Spinal cord (tissue), 9 donors: ENCODE measurements at regions not wholly inside any gene's neighbourhood (a gene's known extent, or its start where the extent isn't known, plus 50 kb on each side); places are given as distances from the start of the nearest gene placed in this dataset.

ENCODE experiments used
- DNase-seq, 6 donors: peaks; one replicate each; pipeline versions ENCODE4 v3.0.0 to v3.0.0-alpha.2; 2013 to 2015; ENCODE audit warnings: low spot score in 6 of 6, low read depth in 4 of 6
- H3K27ac ChIP-seq: one replicate; pipeline ENCODE4 v1.5.1; 2013; ENCODE audit warnings: low read depth, low read length, control low read depth
- H3K27me3 ChIP-seq: one replicate; pipeline ENCODE4 v1.6.1; 2013; ENCODE audit warnings: low read length; ENCODE audit not compliant: control insufficient read depth, insufficient read depth
- H3K36me3 ChIP-seq: one replicate; pipeline ENCODE4 v1.6.1; 2013; ENCODE audit warnings: low read length; ENCODE audit not compliant: control insufficient read depth, insufficient read depth
- H3K4me1 ChIP-seq: one replicate; pipeline ENCODE4 v1.6.1; 2013; ENCODE audit warnings: low read length; ENCODE audit not compliant: control insufficient read depth, insufficient read depth
- H3K4me3 ChIP-seq: one replicate; pipeline ENCODE4 v1.5.1; 2013; ENCODE audit warnings: low read depth, low read length, control low read depth
- H3K9me3 ChIP-seq: one replicate; pipeline ENCODE4 v1.6.1; 2013; ENCODE audit warnings: low read length; ENCODE audit not compliant: control insufficient read depth, insufficient read depth
- WGBS: methylation state at CpG from one replicate; pipeline ENCODE4 v1.1.5; 2013; ENCODE audit warnings: missing lambda C conversion rate; ENCODE audit not compliant: insufficient coverage; 5-methylcytosine and 5-hydroxymethylcytosine counted together
- donor health status: healthy.

- peak in 1 of 6 donors; percentile 8 for DNase-seq
- WGBS, result no CpG with 5 or more reads among the region's 1 CpG
These were observed 301.9 kb upstream of the PRKCQ start for GRCh38 chr10:6881987-6882386.

GRCh38 chr10:6877722-6878392, 297.8 kb upstream of the PRKCQ start:
- Histone ChIP-seq H3K27me3 (no peaks in the 10 kb centered on the region), H3K4me1 (peaks cover 10% of the 10 kb centered on the region), H3K4me3 (no peak overlapping the region), H3K9me3 (no peaks in the 10 kb centered on the region), H3K36me3 (no peaks in the 10 kb centered on the region), H3K27ac (no peak overlapping the region)
- peak in 4 of 6 donors; percentile 21 to 82 (median 46) for DNase-seq
- WGBS, result 15% methylated on average over 10 of the region's 11 CpGs

More at GRCh38 chr10:6881987-6882386, 301.9 kb upstream of the PRKCQ start:
- Histone ChIP-seq H3K27ac (no peak overlapping the region), H3K27me3 (no peaks in the 10 kb centered on the region), H3K36me3 (no peaks in the 10 kb centered on the region), H3K4me1 (peaks cover 8% of the 10 kb centered on the region), H3K9me3 (no peaks in the 10 kb centered on the region), H3K4me3 (no peak overlapping the region)

GRCh38 chr10:6877336-6877721, 297.3 kb upstream of the PRKCQ start:
- Histone ChIP-seq H3K27ac (no peak overlapping the region), H3K4me1 (peaks cover 10% of the 10 kb centered on the region), H3K36me3 (no peaks in the 10 kb centered on the region), H3K27me3 (no peaks in the 10 kb centered on the region), H3K9me3 (no peaks in the 10 kb centered on the region), H3K4me3 (no peak overlapping the region)
- 30% methylated on average over 9 of the region's 12 CpGs for WGBS
- DNase-seq, result peak in 2 of 6 donors; percentile 27 to 65

GRCh38 chr10:6875269-6875865, 295.3 kb upstream of the PRKCQ start:
- H3K9me3 ChIP-seq, result no peaks in the 10 kb centered on the region
- DNase-seq, result peak in 1 of 6 donors; percentile 76
- 86% methylated on average over 2 of the region's 7 CpGs for WGBS

GRCh38 chr10:6871128-6871527, 291.1 kb upstream of the PRKCQ start:
- H3K36me3 ChIP-seq, result no peaks in the 10 kb centered on the region
- H3K9me3 ChIP-seq, result no peaks in the 10 kb centered on the region
- no peaks in the 10 kb centered on the region for H3K4me1 ChIP-seq
- no peak overlapping the region for H3K4me3 ChIP-seq
- no peak overlapping the region for H3K27ac ChIP-seq
- no peak for DNase-seq
- no peaks in the 10 kb centered on the region for H3K27me3 ChIP-seq
- WGBS, result 92% methylated on average over 7 of the region's 10 CpGs

More at GRCh38 chr10:6875269-6875865, 295.3 kb upstream of the PRKCQ start:
- H3K27ac ChIP-seq, result no peak overlapping the region
- H3K4me1 ChIP-seq, result peaks cover 10% of the 10 kb centered on the region
- no peak overlapping the region for H3K4me3 ChIP-seq
- H3K27me3 ChIP-seq, result no peaks in the 10 kb centered on the region
- H3K36me3 ChIP-seq, result no peaks in the 10 kb centered on the region

- Histone ChIP-seq H3K4me1 (no peaks in the 10 kb centered on the region), H3K27ac (no peak overlapping the region), H3K36me3 (no peaks in the 10 kb centered on the region), H3K4me3 (no peak overlapping the region), H3K27me3 (no peaks in the 10 kb centered on the region), H3K9me3 (no peaks in the 10 kb centered on the region)
- 40% methylated on average over 1 of the region's 6 CpGs for WGBS
- peak in 2 of 6 donors; percentile 10 to 15 for DNase-seq
These were observed 288.1 kb upstream of the PRKCQ start for GRCh38 chr10:6868036-6868725.

- no peaks in the 10 kb centered on the region for H3K4me1 ChIP-seq
- WGBS, result 85% methylated on average over 1 of the region's 2 CpGs
- no peak overlapping the region for H3K4me3 ChIP-seq
- no peaks in the 10 kb centered on the region for H3K27me3 ChIP-seq
- no peak for DNase-seq
- no peak overlapping the region for H3K27ac ChIP-seq
- H3K36me3 ChIP-seq, result no peaks in the 10 kb centered on the region
- no peaks in the 10 kb centered on the region for H3K9me3 ChIP-seq
These were observed 286.7 kb upstream of the PRKCQ start for GRCh38 chr10:6866757-6867156.

- 100% methylated on average over 2 of the region's 6 CpGs for WGBS
- no peaks in the 10 kb centered on the region for H3K4me1 ChIP-seq
- H3K9me3 ChIP-seq, result no peaks in the 10 kb centered on the region
- no peak overlapping the region for H3K27ac ChIP-seq
- DNase-seq, result no peak
- no peaks in the 10 kb centered on the region for H3K36me3 ChIP-seq
- no peak overlapping the region for H3K4me3 ChIP-seq
- no peaks in the 10 kb centered on the region for H3K27me3 ChIP-seq
These were observed 284.1 kb upstream of the PRKCQ start for GRCh38 chr10:6864142-6864541.

GRCh38 chr10:6863381-6863780, 283.3 kb upstream of the PRKCQ start:
- no peak for DNase-seq
- no CpG with 5 or more reads among the region's 1 CpG for WGBS

More at GRCh38 chr10:6863381-6863780, 283.3 kb upstream of the PRKCQ start:
- no peaks in the 10 kb centered on the region for H3K27me3 ChIP-seq
- no peaks in the 10 kb centered on the region for H3K4me1 ChIP-seq
- no peak overlapping the region for H3K4me3 ChIP-seq
- H3K9me3 ChIP-seq, result no peaks in the 10 kb centered on the region
- no peak overlapping the region for H3K27ac ChIP-seq
- no peaks in the 10 kb centered on the region for H3K36me3 ChIP-seq
